HG03378 (cell line): ENCODE measurements at regions not wholly inside any gene's neighbourhood (a gene's known extent, or its start where the extent isn't known, plus 50 kb on each side); places are given as distances from the start of the nearest gene placed in this dataset.

ENCODE experiments used
- ATAC-seq: cut with Tn5 transposase; IDR thresholded peaks from one replicate; pipeline ENCODE4 v1.9.1; 2021; ENCODE audit warnings: mild to moderate bottlenecking, moderate library complexity; ENCODE audit not compliant: unreplicated experiment

GRCh38 chr4:23547096-23547495 is 342.8 kb downstream of the PPARGC1A start:
- no peak for ATAC-seq

- no peak for ATAC-seq
These were observed 349.8 kb downstream of the PPARGC1A start for GRCh38 chr4:23539969-23540569.

GRCh38 chr4:23533859-23534258 is 356.0 kb downstream of the PPARGC1A start:
- ATAC-seq = no peak

GRCh38 chr4:23516716-23517115 is 373.1 kb downstream of the PPARGC1A start:
- no peak for ATAC-seq

GRCh38 chr4:23504083-23504482 is 385.8 kb downstream of the PPARGC1A start:
- ATAC-seq = no peak

- no peak for ATAC-seq
These were observed 388.9 kb downstream of the PPARGC1A start for GRCh38 chr4:23500894-23501449.

- no peak for ATAC-seq
These were observed 404.0 kb downstream of the PPARGC1A start for GRCh38 chr4:23485801-23486200.

GRCh38 chr4:23484689-23485088 is 405.2 kb downstream of the PPARGC1A start:
- no peak for ATAC-seq

GRCh38 chr4:23483320-23483960 is 406.4 kb downstream of the PPARGC1A start:
- ATAC-seq = no peak

GRCh38 chr4:23481566-23481965 is 408.3 kb downstream of the PPARGC1A start:
- no peak for ATAC-seq

- ATAC-seq = no peak
These were observed 411.9 kb downstream of the PPARGC1A start for GRCh38 chr4:23477905-23478304.

GRCh38 chr4:23476515-23477090 is 413.2 kb downstream of the PPARGC1A start:
- no peak for ATAC-seq

GRCh38 chr4:23463071-23463470 is 426.8 kb downstream of the PPARGC1A start:
- ATAC-seq = no peak

GRCh38 chr4:23458054-23458453 is 431.8 kb downstream of the PPARGC1A start:
- no peak for ATAC-seq

GRCh38 chr4:23456864-23457263 is 433.0 kb downstream of the PPARGC1A start:
- no peak for ATAC-seq

GRCh38 chr4:23455456-23456158 is 434.2 kb downstream of the PPARGC1A start:
- ATAC-seq = no peak

- ATAC-seq = no peak
These were observed 448.2 kb downstream of the PPARGC1A start for GRCh38 chr4:23441530-23442069.

- ATAC-seq = no peak
These were observed 451.1 kb downstream of the PPARGC1A start for GRCh38 chr4:23438764-23439163.

- no peak for ATAC-seq
These were observed 460.4 kb downstream of the PPARGC1A start for GRCh38 chr4:23429497-23429896.

- ATAC-seq = no peak
These were observed 464.3 kb downstream of the PPARGC1A start for GRCh38 chr4:23425570-23425969.

GRCh38 chr4:23423540-23423939 is 466.3 kb downstream of the PPARGC1A start:
- ATAC-seq = no peak
